GM12878 (cell line): ENCODE measurements at regions not wholly inside any gene's neighbourhood (a gene's known extent, or its start where the extent isn't known, plus 50 kb on each side); places are given as distances from the start of the nearest gene placed in this dataset.

ENCODE experiments used
- ATAC-seq: fragments of 200-7000 bp; cut with Tn5 transposase; 3 replicates; pipeline ENCODE4 v1.9.1; 2020; ENCODE audit warnings: mild to moderate bottlenecking, moderate library complexity
- BruUV-seq: library from RNA; stranded (reverse); fragments of 400-500 nt; replicated peaks from 2 replicates; lab custom pipeline; 2021; lab: Mats Ljungman, UMichigan
- CTCF ChIA-PET: fragments of 300-600 bp; sonication (Branson Sonifier 250); formaldehyde crosslinking; extraction: SDS; loops from one replicate; lab custom pipeline; 2021; ENCODE audit warnings: inconsistent platforms; lab: Yijun Ruan, JAX
- POLR2A ChIA-PET: fragments of 350-600 bp; formaldehyde crosslinking; extraction: SDS; loops from one replicate; lab custom pipeline; 2021; ENCODE audit warnings: inconsistent platforms; lab: Charles Lee
- RAD21 ChIA-PET: fragments of 300-600 bp; sonication (Branson Sonifier 250); formaldehyde crosslinking; loops from one replicate; lab custom pipeline; 2023; ENCODE audit warnings: antibody characterized with exemption; ENCODE audit not compliant: unreplicated experiment; lab: Charles Lee
- SMC1A ChIA-PET: fragments of 300-600 bp; sonication (Branson Sonifier 250); formaldehyde crosslinking; loops from one replicate; lab custom pipeline; 2023; ENCODE audit not compliant: unreplicated experiment, uncharacterized antibody; lab: Charles Lee
- DNase-seq: peaks from one replicate; pipeline ENCODE4 v3.0.0-alpha.2; 2011; ENCODE audit warnings: low read depth, low spot score
- FAIRE-seq: peaks from 3 replicates; lab custom pipeline; 2011; peaks lifted over from hg19 to GRCh38; lab: Jason Lieb, UNC
- H2AFZ ChIP-seq: 2 replicates; pipeline ENCODE4 v1.6.0; 2011; ENCODE audit warnings: low read depth, low read length, control low read depth; ENCODE audit not compliant: control insufficient read depth
- H3K27ac ChIP-seq: 2 replicates; pipeline ENCODE4 v1.5.1; 2011; ENCODE audit warnings: control low read depth; ENCODE audit not compliant: control insufficient read depth, insufficient read depth
- H3K27me3 ChIP-seq, 2 experiments: replicated peaks in 1 of 2; 2 replicates each; pipeline versions ENCODE4 v1.6.0 to v1.6.1; 2011; ENCODE audit warnings: low read length in 1 of 2; ENCODE audit not compliant: control insufficient read depth in 2 of 2, insufficient read depth in 2 of 2
- H3K36me3 ChIP-seq, 2 experiments: 2 replicates each; pipeline ENCODE4 v1.5.1; 2011; ENCODE audit warnings: low read length in 1 of 2; ENCODE audit not compliant: control insufficient read depth in 2 of 2, insufficient read depth in 2 of 2
- H3K4me1 ChIP-seq: 2 replicates; pipeline ENCODE4 v1.6.1; 2011; ENCODE audit warnings: mild to moderate bottlenecking, low read length, moderate library complexity, mixed read lengths; ENCODE audit not compliant: control insufficient read depth, insufficient read depth
- H3K4me2 ChIP-seq: 2 replicates; pipeline ENCODE4 v1.6.0; 2011; ENCODE audit warnings: control low read depth; ENCODE audit not compliant: control insufficient read depth, insufficient read depth
- H3K4me3 ChIP-seq: fragments of 200-600 bp; sonication (generic); 2 replicates; pipeline ENCODE4 v1.5.1; 2016
- H3K79me2 ChIP-seq: 2 replicates; pipeline ENCODE4 v1.6.0; 2011; ENCODE audit warnings: low read length; ENCODE audit not compliant: control insufficient read depth, insufficient read depth
- H3K9ac ChIP-seq: 2 replicates; pipeline ENCODE4 v1.8.0; 2011; ENCODE audit warnings: low read length, control low read depth, mixed read lengths; ENCODE audit not compliant: control insufficient read depth, insufficient read depth
- H3K9me3 ChIP-seq: replicated peaks from 3 replicates; pipeline ENCODE4 v1.5.1; 2011; ENCODE audit warnings: mild to moderate bottlenecking, low read length; ENCODE audit not compliant: control insufficient read depth, insufficient read depth
- H4K20me1 ChIP-seq: 2 replicates; pipeline ENCODE4 v1.6.0; 2011; ENCODE audit not compliant: control insufficient read depth, insufficient read depth
- BHLHE40 ChIP-seq, 2 experiments: fragments of 450-650 bp in 1 of 2; IDR thresholded peaks; 2 replicates each; pipeline ENCODE4 v1.6.1; 2011 to 2017; ENCODE audit warnings: low read depth in 2 of 2, borderline replicate concordance in 1 of 2, improper control_type of control experiment in 1 of 2, low read length in 1 of 2, mild to moderate bottlenecking in 1 of 2
- BMI1 ChIP-seq: fragments of 450-650 bp; IDR thresholded peaks from 2 replicates; pipeline ENCODE4 v1.6.1; 2016; ENCODE audit warnings: mild to moderate bottlenecking, moderate library complexity, borderline replicate concordance
- CREM ChIP-seq: IDR thresholded peaks from 2 replicates; pipeline ENCODE4 v1.6.1; 2014; ENCODE audit warnings: antibody characterized with exemption, low read depth
- FOXM1 ChIP-seq: IDR thresholded peaks from 2 replicates; pipeline ENCODE4 v1.6.1; 2012; ENCODE audit warnings: low read depth, mild to moderate bottlenecking, inconsistent platforms, low read length, moderate library complexity
- JUNB ChIP-seq: IDR thresholded peaks from 2 replicates; pipeline ENCODE4 v1.6.1; 2016; ENCODE audit warnings: antibody characterized with exemption, mild to moderate bottlenecking
- MEF2B ChIP-seq: fragments of 450-650 bp; IDR thresholded peaks from 2 replicates; pipeline ENCODE4 v1.6.1; 2018; ENCODE audit warnings: mild to moderate bottlenecking, moderate library complexity; ENCODE audit not compliant: partially characterized antibody, poor library complexity, severe bottlenecking
- NBN ChIP-seq: fragments of 450-650 bp; IDR thresholded peaks from 2 replicates; pipeline ENCODE4 v1.6.1; 2016
- NFYA ChIP-seq: IDR thresholded peaks from 2 replicates; pipeline ENCODE4 v1.6.1; 2011; ENCODE audit warnings: low read depth, mild to moderate bottlenecking, low read length, improper control_type of control experiment, borderline replicate concordance
- NRF1 ChIP-seq: conservative IDR thresholded peaks from 2 replicates; pipeline ENCODE4 v1.6.1; 2011; ENCODE audit warnings: mild to moderate bottlenecking, low read depth, low read length, improper control_type of control experiment
- RAD51 ChIP-seq: fragments of 450-650 bp; IDR thresholded peaks from 2 replicates; pipeline ENCODE4 v1.6.1; 2016; ENCODE audit warnings: moderate library complexity, mild to moderate bottlenecking, inconsistent platforms
- SREBF1 ChIP-seq: IDR thresholded peaks from 2 replicates; pipeline ENCODE4 v1.6.1; 2012; ENCODE audit warnings: mild to moderate bottlenecking, low read length
- SREBF2 ChIP-seq: IDR thresholded peaks from 2 replicates; pipeline ENCODE4 v1.6.1; 2012; ENCODE audit warnings: mild to moderate bottlenecking, low read length
- SRF ChIP-seq, 2 experiments: IDR thresholded peaks; 2 replicates each; pipeline ENCODE4 v1.6.1; 2011; ENCODE audit warnings: low read depth in 2 of 2, low read length in 2 of 2, mild to moderate bottlenecking in 1 of 2, moderate library complexity in 1 of 2
- SUPT20H ChIP-seq: IDR thresholded peaks from 2 replicates; pipeline ENCODE4 v1.6.1; 2011; ENCODE audit warnings: low read depth, mild to moderate bottlenecking, low read length, moderate library complexity, borderline replicate concordance; ENCODE audit not compliant: control insufficient read depth
- WRNIP1 ChIP-seq: IDR thresholded peaks from 2 replicates; pipeline ENCODE4 v1.6.1; 2011; ENCODE audit warnings: low read depth, low read length, improper control_type of control experiment, borderline replicate concordance
- ZBTB40 ChIP-seq: fragments of 450-650 bp; IDR thresholded peaks from 2 replicates; pipeline ENCODE4 v1.6.1; 2016; ENCODE audit warnings: mild to moderate bottlenecking, moderate library complexity, borderline replicate concordance
- WGBS: methylation state at CpG from one replicate; pipeline ENCODE4 v1.1.6; 2016; ENCODE audit warnings: low lambda C conversion rate; ENCODE audit not compliant: insufficient replicate concordance, insufficient coverage; ENCODE audit errors: missing lambda C conversion rate; 5-methylcytosine and 5-hydroxymethylcytosine counted together
- in situ Hi-C: fragments of 300-500 bp; cut with MboI; formaldehyde crosslinking; loops from 9 replicates; pipeline ENCODE4 v1.14.3; 2018; ENCODE audit warnings: mixed read lengths
- intact Hi-C: fragments of 100-400 bp; cut with micrococcal nuclease; formaldehyde crosslinking; loops from one replicate; pipeline ENCODE4 v1.14.2; 2022; ENCODE audit not compliant: unreplicated experiment

DNA sequence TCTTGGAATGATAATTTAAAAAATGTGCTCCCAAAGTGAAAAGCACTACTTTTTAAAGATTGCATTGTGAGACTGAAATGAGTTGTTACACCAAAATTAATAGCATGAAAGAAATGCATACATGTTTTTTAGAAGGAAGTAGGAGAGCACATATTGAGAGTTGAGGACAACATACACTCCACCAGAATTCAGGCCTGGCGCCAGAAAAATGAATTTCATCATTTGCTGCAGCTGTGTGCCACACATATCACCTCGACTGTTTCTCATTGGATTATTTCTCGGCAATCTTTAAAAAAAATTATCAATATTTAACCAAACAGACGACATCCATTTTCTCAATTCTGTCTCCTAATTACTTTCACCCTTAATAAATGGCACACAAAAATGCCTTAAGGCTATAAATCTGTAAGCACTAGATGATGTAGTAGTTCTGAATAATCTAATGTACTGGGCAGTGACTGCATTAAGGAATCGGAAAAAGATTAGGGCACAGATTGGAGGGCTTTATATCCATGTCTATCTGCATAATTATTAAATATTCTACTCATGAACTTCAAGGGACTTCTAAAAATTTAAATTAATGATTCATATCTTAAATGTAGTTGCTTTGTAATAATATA lies 590.4 kb downstream of the NXPH1 start:
- no peaks in the 10 kb centered on the region for H3K27me3 ChIP-seq
- H4K20me1 ChIP-seq, result no peaks in the 10 kb centered on the region
- SMC1A ChIA-PET, result no interaction called here
- H3K4me3 ChIP-seq, result no peak overlapping the region
- no peaks in the 10 kb centered on the region for H3K9me3 ChIP-seq
- no peaks in the 10 kb centered on the region for H3K36me3 ChIP-seq
- no peak overlapping the region for H2AFZ ChIP-seq
- FAIRE-seq, result no peak
- H3K79me2 ChIP-seq, result no peaks in the 10 kb centered on the region
- no TSS peak for BruUV-seq
- intact Hi-C loops (no loop called here), in situ Hi-C loops (no loop called here)
- no peak overlapping the region for H3K9ac ChIP-seq
- no peak for DNase-seq
- CTCF ChIA-PET, result no interaction called here
- H3K4me2 ChIP-seq, result no peak overlapping the region
- RAD21 ChIA-PET, result no interaction called here
- WGBS, result 17% methylated on average over 5 of the region's 5 CpGs
- POLR2A ChIA-PET, result no interaction called here
- H3K4me1 ChIP-seq, result no peaks in the 10 kb centered on the region
- no peak for TF ChIP-seq BMI1
- TF ChIP-seq WRNIP1, result no peak
- no peak for TF ChIP-seq NBN
- TF ChIP-seq NFYA, result no peak
- TF ChIP-seq SREBF2, result no peak
- TF ChIP-seq MEF2B, result no peak
- TF ChIP-seq RAD51, result no peak
- TF ChIP-seq SUPT20H, result no peak
- TF ChIP-seq BHLHE40 (IDR thresholded peaks at IDR 0.05; ENCODE audit: borderline replicate concordance in 1 of 2, low read depth in 2 of 2, low read length in 1 of 2), result no peak
- TF ChIP-seq CREM, result no peak
- no peak for TF ChIP-seq SRF (IDR thresholded peaks at IDR 0.05; ENCODE audit: low read depth in 2 of 2, low read length in 2 of 2)
- TF ChIP-seq JUNB, result no peak
- no peak for TF ChIP-seq NRF1
- TF ChIP-seq FOXM1, result no peak
- TF ChIP-seq ZBTB40, result no peak
- TF ChIP-seq SREBF1, result no peak
- ATAC-seq, result no peak
- H3K27ac ChIP-seq, result no peak overlapping the region
